GM23248 (cell line): ENCODE measurements at regions not wholly inside any gene's neighbourhood (a gene's known extent, or its start where the extent isn't known, plus 50 kb on each side); places are given as distances from the start of the nearest gene placed in this dataset.

Source experiments
- DNase-seq: peaks from one replicate; pipeline ENCODE4 v3.0.0-alpha.2; 2015
- H2AFZ ChIP-seq: fragments of 200-600 bp; sonication (generic); 2 replicates; pipeline ENCODE4 v1.6.1; 2016; ENCODE audit warnings: antibody characterized with exemption
- H3F3A ChIP-seq: fragments of 200-600 bp; sonication (generic); 2 replicates; pipeline ENCODE4 v1.6.1; 2016; ENCODE audit warnings: mild to moderate bottlenecking, antibody characterized with exemption, mixed run types; ENCODE audit not compliant: insufficient read depth
- H3K27ac ChIP-seq: fragments of 200-600 bp; sonication (generic); 2 replicates; pipeline ENCODE4 v1.5.1; 2016; ENCODE audit warnings: mild to moderate bottlenecking
- H3K27me3 ChIP-seq: fragments of 200-600 bp; sonication (generic); replicated peaks from 2 replicates; pipeline ENCODE4 v1.6.1; 2016; ENCODE audit warnings: mild to moderate bottlenecking; ENCODE audit not compliant: insufficient read depth
- H3K36me3 ChIP-seq: fragments of 200-600 bp; sonication (generic); 2 replicates; pipeline ENCODE4 v1.6.1; 2016; ENCODE audit warnings: low read depth, mild to moderate bottlenecking
- H3K4me1 ChIP-seq: fragments of 200-600 bp; sonication (generic); 2 replicates; pipeline ENCODE4 v1.6.1; 2016; ENCODE audit warnings: mild to moderate bottlenecking; ENCODE audit not compliant: insufficient read depth
- H3K4me2 ChIP-seq: fragments of 200-600 bp; sonication (generic); one replicate; pipeline ENCODE4 v1.6.1; 2016; ENCODE audit warnings: mild to moderate bottlenecking; ENCODE audit not compliant: unreplicated experiment
- H3K4me3 ChIP-seq: fragments of 200-600 bp; sonication (generic); 2 replicates; pipeline ENCODE4 v1.5.1; 2016; ENCODE audit warnings: mild to moderate bottlenecking
- H3K79me2 ChIP-seq: fragments of 200-600 bp; sonication (generic); 2 replicates; pipeline ENCODE4 v1.6.1; 2016; ENCODE audit warnings: mild to moderate bottlenecking; ENCODE audit not compliant: insufficient read depth
- H3K9ac ChIP-seq: fragments of 200-600 bp; sonication (generic); 2 replicates; pipeline ENCODE4 v1.6.1; 2016; ENCODE audit warnings: mild to moderate bottlenecking
- H3K9me2 ChIP-seq: fragments of 200-600 bp; sonication (generic); 2 replicates; pipeline ENCODE4 v1.6.1; 2016; ENCODE audit warnings: mixed run types, mild to moderate bottlenecking, moderate library complexity; ENCODE audit not compliant: insufficient read depth
- H3K9me3 ChIP-seq: fragments of 200-600 bp; sonication (generic); one replicate; pipeline ENCODE4 v1.6.1; 2017; ENCODE audit warnings: low read depth
- H4K20me1 ChIP-seq: fragments of 200-600 bp; sonication (generic); 2 replicates; pipeline ENCODE4 v1.6.0; 2016; ENCODE audit not compliant: insufficient read depth
- EZH2 ChIP-seq: fragments of 200-600 bp; sonication (generic); IDR thresholded peaks from 2 replicates; pipeline ENCODE4 v1.6.1; 2018; ENCODE audit warnings: antibody characterized with exemption, mild to moderate bottlenecking; ENCODE audit not compliant: insufficient read depth, poor library complexity, severe bottlenecking
- EZH2phosphoT487 ChIP-seq: fragments of 200-600 bp; sonication (generic); IDR thresholded peaks from 2 replicates; pipeline ENCODE4 v1.6.1; 2018; ENCODE audit warnings: antibody characterized with exemption, moderate library complexity, mild to moderate bottlenecking, low read depth; ENCODE audit not compliant: insufficient read depth
- WGBS, 2 experiments: methylation state at CpG; one replicate each; pipeline ENCODE4 v1.1.6; 2015 to 2017; ENCODE audit warnings: low lambda C conversion rate in 2 of 2, low coverage in 1 of 2; ENCODE audit errors: missing lambda C conversion rate in 2 of 2; 5-methylcytosine and 5-hydroxymethylcytosine counted together
- in situ Hi-C: fragments of 300-500 bp; cut with MboI; formaldehyde crosslinking; loops from 2 replicates; pipeline ENCODE4 v1.15.0; 2020

DNA sequence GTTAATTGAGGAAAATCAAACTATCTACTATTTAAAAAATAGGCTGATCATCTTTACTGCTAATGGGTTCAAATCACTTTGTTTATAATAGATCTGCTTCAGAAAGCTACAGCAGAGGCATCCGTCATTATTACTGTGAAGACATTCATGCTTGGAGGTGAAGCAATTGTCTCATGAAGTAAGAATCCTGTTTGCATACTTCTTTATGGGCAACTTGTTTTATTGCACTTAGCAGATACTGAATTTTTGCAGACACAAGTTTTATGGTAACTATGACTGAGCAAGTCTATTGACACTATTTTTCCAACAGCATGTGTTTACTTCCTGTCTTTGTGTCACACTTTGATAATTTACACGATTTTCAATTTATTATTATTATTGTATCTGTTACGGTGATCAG is 573.9 kb downstream of the RFPL4B start:
- Histone ChIP-seq H3K4me3 (no peak overlapping the region), H3K9me2 (no peaks in the 10 kb centered on the region), H3K9me3 (no peaks in the 10 kb centered on the region), H2AFZ (no peak overlapping the region), H3K4me2 (no peak overlapping the region), H3K36me3 (no peaks in the 10 kb centered on the region; the same call in 1 of the 2 replicates), H3K79me2 (no peaks in the 10 kb centered on the region), H3K4me1 (no peaks in the 10 kb centered on the region), H3F3A (no peaks in the 10 kb centered on the region), H3K27ac (no peak overlapping the region), H3K27me3 (no peaks in the 10 kb centered on the region), H3K9ac (no peak overlapping the region), H4K20me1 (no peaks in the 10 kb centered on the region)
- in situ Hi-C loops, result no loop called here
- WGBS, 2 experiments, result 79 to 82% methylated on average over 3 of the region's 3 CpGs
- TF ChIP-seq EZH2phosphoT487, result no peak
- no peak for TF ChIP-seq EZH2
- DNase-seq, result no peak

DNA sequence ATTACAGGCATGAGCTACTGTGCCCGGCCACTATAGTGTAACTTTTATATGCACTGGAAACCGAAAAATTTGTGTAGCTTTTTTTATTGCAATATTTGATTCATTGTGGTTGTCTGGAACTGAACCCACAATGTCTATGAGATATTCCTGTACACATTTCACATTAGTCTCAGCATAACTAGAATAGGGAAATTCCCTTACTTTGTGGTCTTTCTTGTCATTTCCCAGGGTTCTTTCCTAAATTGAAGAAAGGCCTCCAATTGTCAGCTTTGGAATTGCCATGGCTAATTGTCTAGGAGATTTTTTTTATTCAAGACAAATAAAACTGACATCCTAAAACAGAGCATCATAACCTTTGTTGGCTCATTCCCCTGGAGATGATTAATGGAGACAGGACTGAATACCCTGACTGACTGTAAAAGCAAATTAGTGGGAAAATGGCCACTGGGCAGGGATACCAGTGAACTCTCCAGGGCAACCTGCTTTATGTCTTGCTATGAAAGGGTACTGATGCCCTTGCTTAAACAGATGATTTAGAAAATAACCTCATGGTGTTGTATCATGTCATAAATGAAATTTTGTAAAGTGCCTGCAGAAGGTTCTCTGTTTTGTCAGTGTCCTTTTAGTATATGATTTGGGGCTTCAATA is 576.9 kb downstream of the RFPL4B start:
- Histone ChIP-seq H3K9me3 (no peaks in the 10 kb centered on the region), H2AFZ (no peak overlapping the region), H3F3A (peaks cover 12% of the 10 kb centered on the region; the same call in 1 of the 2 replicates), H3K36me3 (no peaks in the 10 kb centered on the region; the same call in 1 of the 2 replicates), H3K4me2 (no peak overlapping the region), H3K4me3 (no peak overlapping the region), H3K79me2 (no peaks in the 10 kb centered on the region), H3K9me2 (no peaks in the 10 kb centered on the region), H3K9ac (no peak overlapping the region), H3K4me1 (0 out of 2 replicates have a peak, but pooled peaks cover 3% of the 10 kb centered on the region), H4K20me1 (no peaks in the 10 kb centered on the region), H3K27me3 (no peaks in the 10 kb centered on the region), H3K27ac (no peak overlapping the region)
- 68 to 83% methylated on average over 2 of the region's 2 CpGs for WGBS, 2 experiments
- TF ChIP-seq EZH2phosphoT487 (no peak), EZH2 (no peak)
- no peak for DNase-seq
- in situ Hi-C loops, result no loop called here

DNA sequence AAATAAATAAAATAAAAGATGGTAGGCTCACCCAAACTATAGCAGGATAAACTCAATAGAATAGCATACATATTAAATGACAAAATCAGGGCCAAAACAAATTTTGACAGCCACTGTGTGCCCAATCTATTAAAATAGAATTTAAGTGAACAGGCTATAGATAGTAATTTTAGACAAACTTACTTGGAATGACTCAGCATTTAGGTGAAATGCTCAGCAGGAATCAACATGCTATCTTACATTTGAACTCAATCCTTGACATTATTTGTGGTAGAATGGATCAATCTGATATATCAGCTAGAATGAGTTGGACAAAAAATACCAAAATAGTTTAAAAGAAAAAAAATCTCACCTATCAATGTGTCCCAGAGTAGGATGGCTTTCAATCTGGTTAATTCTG is 578.6 kb downstream of the RFPL4B start:
- H3K27ac ChIP-seq, result no peak overlapping the region
- peaks cover 12% of the 10 kb centered on the region; the same call in 1 of the 2 replicates for H3F3A ChIP-seq
- no peak overlapping the region for H3K9ac ChIP-seq
- DNase-seq, result no peak
- no peaks in the 10 kb centered on the region; the same call in 1 of the 2 replicates for H3K36me3 ChIP-seq
- H3K79me2 ChIP-seq, result no peaks in the 10 kb centered on the region
- H3K4me2 ChIP-seq, result no peak overlapping the region
- no peaks in the 10 kb centered on the region for H4K20me1 ChIP-seq
- H2AFZ ChIP-seq, result no peak overlapping the region
- no peak for TF ChIP-seq EZH2
- no peak for TF ChIP-seq EZH2phosphoT487
- no peaks in the 10 kb centered on the region for H3K27me3 ChIP-seq
- in situ Hi-C loops, result no loop called here
- no peaks in the 10 kb centered on the region for H3K9me3 ChIP-seq
- peaks cover 7% of the 10 kb centered on the region; the same call in 1 of the 2 replicates for H3K4me1 ChIP-seq
- H3K9me2 ChIP-seq, result no peaks in the 10 kb centered on the region
- no peak overlapping the region for H3K4me3 ChIP-seq

DNA sequence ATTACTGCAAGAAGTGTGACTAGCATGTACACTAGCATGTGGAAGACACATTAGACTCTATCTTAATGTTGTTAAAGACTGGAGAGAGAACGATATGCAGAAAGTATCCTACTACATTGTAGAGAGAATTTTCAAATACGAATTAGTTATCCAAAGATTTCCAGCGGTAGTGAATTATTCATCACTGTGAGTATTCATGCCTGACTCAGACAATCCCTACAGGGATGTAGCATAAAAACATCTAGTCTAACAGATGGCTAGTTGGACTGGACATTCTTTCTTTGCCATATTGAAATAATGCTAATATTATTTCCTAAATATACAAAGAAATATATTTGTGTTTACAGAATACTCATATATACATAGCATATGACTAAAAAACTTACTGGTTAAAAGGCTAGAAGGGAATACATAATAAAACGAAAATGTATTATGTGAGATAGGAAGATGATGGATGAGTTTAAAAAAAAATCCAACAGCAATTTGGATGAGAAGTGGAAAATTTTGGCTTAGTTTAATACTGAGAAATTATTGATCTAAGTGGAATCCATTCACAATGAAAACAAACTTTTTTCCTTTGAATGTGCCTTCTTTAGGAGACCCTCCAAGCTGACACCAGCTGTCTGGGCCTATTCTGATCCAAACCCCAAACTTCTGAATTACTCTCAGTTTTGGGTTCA is 580.7 kb downstream of the RFPL4B start:
- no peaks in the 10 kb centered on the region for H3K79me2 ChIP-seq
- no peaks in the 10 kb centered on the region for H3K9me3 ChIP-seq
- in situ Hi-C loops, result no loop called here
- no peak overlapping the region for H3K9ac ChIP-seq
- no peak overlapping the region for H3K4me3 ChIP-seq
- TF ChIP-seq EZH2phosphoT487, result no peak
- TF ChIP-seq EZH2, result no peak
- H3K27me3 ChIP-seq, result no peaks in the 10 kb centered on the region
- peaks cover 7% of the 10 kb centered on the region; the same call in 1 of the 2 replicates for H3K4me1 ChIP-seq
- H3K27ac ChIP-seq, result no peak overlapping the region
- no peak overlapping the region for H3K4me2 ChIP-seq
- peaks cover 12% of the 10 kb centered on the region; the same call in 1 of the 2 replicates for H3F3A ChIP-seq
- H2AFZ ChIP-seq, result no peak overlapping the region
- H4K20me1 ChIP-seq, result no peaks in the 10 kb centered on the region
- 64 to 69% methylated on average over 4 of the region's 4 CpGs for WGBS, 2 experiments
- no peaks in the 10 kb centered on the region for H3K9me2 ChIP-seq
- no peaks in the 10 kb centered on the region; the same call in 1 of the 2 replicates for H3K36me3 ChIP-seq
- peak; percentile 54 for DNase-seq
